ENCODE measurements at regions not wholly inside any gene's neighbourhood (a gene's known extent, or its start where the extent isn't known, plus 50 kb on each side); places are given as distances from the start of the nearest gene placed in this dataset.

DNA sequence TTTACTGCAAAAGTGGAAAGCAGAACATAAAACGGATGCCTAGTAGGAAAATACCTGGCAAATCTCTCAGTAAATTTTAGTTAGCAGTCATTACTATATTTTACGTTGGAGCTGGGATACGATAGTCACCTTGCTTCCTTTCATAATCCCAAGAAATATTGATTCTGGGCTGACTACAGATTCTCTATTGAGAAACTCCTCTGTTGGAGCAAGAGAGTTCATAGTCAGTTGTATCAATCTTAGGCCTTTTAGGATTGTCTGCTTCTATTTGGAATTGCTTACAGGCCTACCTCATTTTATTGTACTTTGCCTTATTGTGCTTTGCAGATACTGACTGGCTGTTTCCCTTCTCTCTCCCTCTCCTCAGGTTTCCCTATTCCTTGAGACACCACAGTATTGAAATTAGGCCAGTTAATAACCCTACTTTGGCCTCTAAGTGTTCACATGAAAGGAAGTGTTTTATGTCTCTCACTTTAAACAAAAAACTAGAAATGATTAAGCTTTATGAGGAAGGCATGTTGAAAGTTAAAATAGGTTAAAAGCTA, 233.7 kb upstream of the TARS1 start:
- H3K27ac ChIP-seq (ENCODE audit: extremely low read depth, low read depth, low read length) = no peak overlapping the region
- no peak for ATAC-seq
- BruUV-seq (replicated peaks) = no TSS peak
- no peak for FAIRE-seq
- in situ Hi-C loops (cut with MboI) = no loop called here
- no peak overlapping the region for H3K4me2 ChIP-seq (ENCODE audit: insufficient read depth, low read length)
- no peak for DNase-seq (ENCODE audit: extremely low read depth in 1 of 4, low spot score in 3 of 4)
- no peaks in the 10 kb centered on the region for H3K9me1 ChIP-seq (ENCODE audit: control insufficient read depth, insufficient read depth, low read length)
- no peak for TF ChIP-seq PCBP2 (IDR thresholded peaks at IDR 0.05; ENCODE audit: low read depth, low read length, poor library complexity, severe bottlenecking)
- TF ChIP-seq NFE2L1 (tag; IDR thresholded peaks at IDR 0.05; ENCODE audit: borderline replicate concordance, low read depth) = no peak
- TF ChIP-seq KLF16 (IDR thresholded peaks at IDR 0.05) = no peak
- TF ChIP-seq PTTG1 (tag; IDR thresholded peaks at IDR 0.05; ENCODE audit: low read depth) = no peak
- no peak for TF ChIP-seq DIDO1 (tag; IDR thresholded peaks at IDR 0.05; ENCODE audit: low read depth)
- no peak for TF ChIP-seq NR4A1 (CRISPR knock-in tag; IDR thresholded peaks at IDR 0.05)
- TF ChIP-seq NR4A1 (tag; IDR thresholded peaks at IDR 0.05) = no peak
- TF ChIP-seq, protein P1, sequence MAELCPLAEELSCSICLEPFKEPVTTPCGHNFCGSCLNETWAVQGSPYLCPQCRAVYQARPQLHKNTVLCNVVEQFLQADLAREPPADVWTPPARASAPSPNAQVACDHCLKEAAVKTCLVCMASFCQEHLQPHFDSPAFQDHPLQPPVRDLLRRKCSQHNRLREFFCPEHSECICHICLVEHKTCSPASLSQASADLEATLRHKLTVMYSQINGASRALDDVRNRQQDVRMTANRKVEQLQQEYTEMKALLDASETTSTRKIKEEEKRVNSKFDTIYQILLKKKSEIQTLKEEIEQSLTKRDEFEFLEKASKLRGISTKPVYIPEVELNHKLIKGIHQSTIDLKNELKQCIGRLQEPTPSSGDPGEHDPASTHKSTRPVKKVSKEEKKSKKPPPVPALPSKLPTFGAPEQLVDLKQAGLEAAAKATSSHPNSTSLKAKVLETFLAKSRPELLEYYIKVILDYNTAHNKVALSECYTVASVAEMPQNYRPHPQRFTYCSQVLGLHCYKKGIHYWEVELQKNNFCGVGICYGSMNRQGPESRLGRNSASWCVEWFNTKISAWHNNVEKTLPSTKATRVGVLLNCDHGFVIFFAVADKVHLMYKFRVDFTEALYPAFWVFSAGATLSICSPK (IDR thresholded peaks at IDR 0.05; ENCODE audit: borderline replicate concordance) = no peak
- no peak for TF ChIP-seq ZC3H4 (CRISPR knock-in tag; IDR thresholded peaks at IDR 0.05; ENCODE audit: borderline replicate concordance)
- TF ChIP-seq MED1 (CRISPR knock-in tag; IDR thresholded peaks at IDR 0.05; ENCODE audit: borderline replicate concordance) = no peak
- TF ChIP-seq, protein P2, sequence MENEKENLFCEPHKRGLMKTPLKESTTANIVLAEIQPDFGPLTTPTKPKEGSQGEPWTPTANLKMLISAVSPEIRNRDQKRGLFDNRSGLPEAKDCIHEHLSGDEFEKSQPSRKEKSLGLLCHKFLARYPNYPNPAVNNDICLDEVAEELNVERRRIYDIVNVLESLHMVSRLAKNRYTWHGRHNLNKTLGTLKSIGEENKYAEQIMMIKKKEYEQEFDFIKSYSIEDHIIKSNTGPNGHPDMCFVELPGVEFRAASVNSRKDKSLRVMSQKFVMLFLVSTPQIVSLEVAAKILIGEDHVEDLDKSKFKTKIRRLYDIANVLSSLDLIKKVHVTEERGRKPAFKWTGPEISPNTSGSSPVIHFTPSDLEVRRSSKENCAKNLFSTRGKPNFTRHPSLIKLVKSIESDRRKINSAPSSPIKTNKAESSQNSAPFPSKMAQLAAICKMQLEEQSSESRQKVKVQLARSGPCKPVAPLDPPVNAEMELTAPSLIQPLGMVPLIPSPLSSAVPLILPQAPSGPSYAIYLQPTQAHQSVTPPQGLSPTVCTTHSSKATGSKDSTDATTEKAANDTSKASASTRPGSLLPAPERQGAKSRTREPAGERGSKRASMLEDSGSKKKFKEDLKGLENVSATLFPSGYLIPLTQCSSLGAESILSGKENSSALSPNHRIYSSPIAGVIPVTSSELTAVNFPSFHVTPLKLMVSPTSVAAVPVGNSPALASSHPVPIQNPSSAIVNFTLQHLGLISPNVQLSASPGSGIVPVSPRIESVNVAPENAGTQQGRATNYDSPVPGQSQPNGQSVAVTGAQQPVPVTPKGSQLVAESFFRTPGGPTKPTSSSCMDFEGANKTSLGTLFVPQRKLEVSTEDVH (IDR thresholded peaks at IDR 0.05; ENCODE audit: low read depth, partially characterized antibody) = no peak
- TF ChIP-seq ESRRB (CRISPR knock-in tag; IDR thresholded peaks at IDR 0.05; ENCODE audit: borderline replicate concordance) = no peak
- TF ChIP-seq ERF (CRISPR knock-in tag; IDR thresholded peaks at IDR 0.05) = no peak
- TF ChIP-seq, protein P3, sequence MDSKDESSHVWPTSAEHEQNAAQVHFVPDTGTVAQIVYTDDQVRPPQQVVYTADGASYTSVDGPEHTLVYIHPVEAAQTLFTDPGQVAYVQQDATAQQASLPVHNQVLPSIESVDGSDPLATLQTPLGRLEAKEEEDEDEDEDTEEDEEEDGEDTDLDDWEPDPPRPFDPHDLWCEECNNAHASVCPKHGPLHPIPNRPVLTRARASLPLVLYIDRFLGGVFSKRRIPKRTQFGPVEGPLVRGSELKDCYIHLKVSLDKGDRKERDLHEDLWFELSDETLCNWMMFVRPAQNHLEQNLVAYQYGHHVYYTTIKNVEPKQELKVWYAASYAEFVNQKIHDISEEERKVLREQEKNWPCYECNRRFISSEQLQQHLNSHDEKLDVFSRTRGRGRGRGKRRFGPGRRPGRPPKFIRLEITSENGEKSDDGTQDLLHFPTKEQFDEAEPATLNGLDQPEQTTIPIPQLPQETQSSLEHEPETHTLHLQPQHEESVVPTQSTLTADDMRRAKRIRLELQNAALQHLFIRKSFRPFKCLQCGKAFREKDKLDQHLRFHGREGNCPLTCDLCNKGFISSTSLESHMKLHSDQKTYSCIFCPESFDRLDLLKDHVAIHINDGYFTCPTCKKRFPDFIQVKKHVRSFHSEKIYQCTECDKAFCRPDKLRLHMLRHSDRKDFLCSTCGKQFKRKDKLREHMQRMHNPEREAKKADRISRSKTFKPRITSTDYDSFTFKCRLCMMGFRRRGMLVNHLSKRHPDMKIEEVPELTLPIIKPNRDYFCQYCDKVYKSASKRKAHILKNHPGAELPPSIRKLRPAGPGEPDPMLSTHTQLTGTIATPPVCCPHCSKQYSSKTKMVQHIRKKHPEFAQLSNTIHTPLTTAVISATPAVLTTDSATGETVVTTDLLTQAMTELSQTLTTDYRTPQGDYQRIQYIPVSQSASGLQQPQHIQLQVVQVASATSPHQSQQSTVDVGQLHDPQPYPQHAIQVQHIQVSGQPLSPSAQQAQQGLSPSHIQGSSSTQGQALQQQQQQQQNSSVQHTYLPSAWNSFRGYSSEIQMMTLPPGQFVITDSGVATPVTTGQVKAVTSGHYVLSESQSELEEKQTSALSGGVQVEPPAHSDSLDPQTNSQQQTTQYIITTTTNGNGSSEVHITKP (IDR thresholded peaks at IDR 0.05; ENCODE audit: partially characterized antibody) = no peak
- no peak for TF ChIP-seq ZNF436 (CRISPR knock-in tag; IDR thresholded peaks at IDR 0.05)
- no peak for TF ChIP-seq BRD4 (IDR thresholded peaks at IDR 0.05)
- no peak overlapping the region for H3K9ac ChIP-seq (ENCODE audit: insufficient read depth in 1 of 2, low read depth in 2 of 2, low read length in 2 of 2)
- no peak overlapping the region for H3K4me3 ChIP-seq
- ChIA-PET CTCF (ENCODE audit: low intra/inter-chr PET ratio) (no interaction called here), POLR2A (no interaction called here)
- 2% methylated on average over 3 of the region's 3 CpGs for WGBS (ENCODE audit: insufficient coverage, low coverage, missing lambda C conversion rate)
- H3K9me3 ChIP-seq (replicated peaks; ENCODE audit: control insufficient read depth, insufficient read depth, low read depth, low read length) = no peaks in the 10 kb centered on the region
- H4K20me1 ChIP-seq (replicated peaks; ENCODE audit: control insufficient read depth, insufficient read depth, low read length) = no peaks in the 10 kb centered on the region
- no peaks in the 10 kb centered on the region for H3K79me2 ChIP-seq (ENCODE audit: control insufficient read depth, insufficient read depth, low read length)
- intact Hi-C loops (cut with micrococcal nuclease) = no loop called here
- H3K4me1 ChIP-seq (replicated peaks in 1 of 2; ENCODE audit: control insufficient read depth in 2 of 2, insufficient read depth in 2 of 2, low read length in 2 of 2) = no peaks in the 10 kb centered on the region
- no peak overlapping the region for H2AFZ ChIP-seq (ENCODE audit: low read depth, low read length)
- H3K27me3 ChIP-seq (ENCODE audit: control insufficient read depth in 2 of 2, insufficient read depth in 2 of 2, low read length in 2 of 2) = no peaks in the 10 kb centered on the region
- no peaks in the 10 kb centered on the region for H3K36me3 ChIP-seq (ENCODE audit: control insufficient read depth, insufficient read depth, low read length)
